Adrenal gland (tissue), 9 donors: ENCODE measurements at regions not wholly inside any gene's neighbourhood (a gene's known extent, or its start where the extent isn't known, plus 50 kb on each side); places are given as distances from the start of the nearest gene placed in this dataset.

ENCODE experiments used
- DNase-seq, 7 donors: peaks; one replicate each; pipeline ENCODE4 v3.0.0-alpha.2; 2019 to 2020
- H3K27ac ChIP-seq, 5 donors: fragments of 200-600 bp; sonication (generic) in 4 of 5; 1 replicate in 3 of 5; 2 replicates in 2 of 5; pipeline versions ENCODE4 v1.5.1 to v1.8.0; 2016 to 2020; ENCODE audit warnings: mild to moderate bottlenecking in 1 of 5
- H3K27me3 ChIP-seq: fragments of 200-600 bp; 2 replicates; pipeline ENCODE4 v1.8.0; 2021
- H3K36me3 ChIP-seq, 2 donors: fragments of 200-600 bp; replicated peaks in 1 of 2; 1 replicate in 1 of 2; 2 replicates in 1 of 2; pipeline versions ENCODE4 v1.5.1 to v1.8.0; 2018 to 2022
- H3K4me1 ChIP-seq, 2 donors: fragments of 200-600 bp; replicated peaks in 1 of 2; 1 replicate in 1 of 2; 2 replicates in 1 of 2; pipeline versions ENCODE4 v1.5.1 to v1.8.0; 2018 to 2021
- H3K4me3 ChIP-seq, 4 donors: fragments of 200-600 bp; sonication (generic) in 3 of 4; one replicate each; pipeline ENCODE4 v1.5.1; 2016 to 2018
- H3K9me3 ChIP-seq, 3 donors: fragments of 200-600 bp; sonication (generic) in 1 of 3; replicated peaks in 1 of 3; 1 replicate in 2 of 3; 2 replicates in 1 of 3; pipeline versions ENCODE4 v1.5.1 to v1.8.0; 2016 to 2021
- POLR2A ChIP-seq, 2 donors: fragments of 450-650 bp; IDR thresholded peaks; one replicate each; pipeline ENCODE4 v1.6.1; 2017; ENCODE audit warnings: antibody characterized with exemption in 2 of 2, mild to moderate bottlenecking in 2 of 2, moderate library complexity in 1 of 2
- WGBS, 4 donors: extraction: QIAGEN DNeasy Blood & Tissue Kit in 2 of 4; methylation state at CpG; one replicate each; pipeline versions ENCODE4 v1.1.5 to v1.1.7; 2013 to 2017; 5-methylcytosine and 5-hydroxymethylcytosine counted together
- intact Hi-C, 2 donors: fragments of 100-400 bp; cut with DNase I; formaldehyde crosslinking; loops; one replicate each; pipeline versions ENCODE4 v1.14.1 to v1.15.0; 2022 to 2023
- TF ChIP-seq, protein P1 (sequence below), 6 experiments: fragments of 450-650 bp in 4 of 6; fragments of 200-600 bp in 2 of 6; sonication (generic) in 1 of 6; IDR thresholded peaks; 1 replicate in 5 of 6; 2 replicates in 1 of 6; pipeline versions ENCODE4 v1.5.1 to v1.8.0; 2016 to 2021; ENCODE audit warnings: antibody characterized with exemption in 6 of 6, mild to moderate bottlenecking in 2 of 6, moderate library complexity in 1 of 6
- donor health status: healthy with polysubstance abuse.
- donor health status: Bipolar disorder and iron deficiency.
- donor health status: DM: yes; HTN: yes; CAD: no.
- donor health status: DM: no; HTN: no; CAD: no.
- donor health status: DM: no; HTN: no; CAD: no.

DNA sequence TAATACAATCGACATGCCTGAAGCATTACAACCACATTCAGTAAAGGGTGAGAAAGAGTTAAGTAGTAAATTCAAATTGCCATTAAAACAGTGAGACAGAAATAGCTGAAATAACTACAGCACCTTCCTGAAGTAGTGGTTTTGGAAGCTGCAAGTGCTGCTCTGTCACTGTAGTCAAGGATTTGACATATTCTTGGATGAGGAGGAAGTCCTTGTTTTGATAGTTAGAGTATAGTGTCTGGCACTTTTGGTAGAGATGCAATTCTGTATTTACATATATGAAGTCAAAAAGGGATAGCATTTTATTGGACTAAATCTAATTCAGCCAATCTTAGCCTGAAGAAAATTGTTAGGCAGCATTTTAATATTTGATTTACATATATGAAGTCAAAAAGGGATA is 1559.6 kb downstream of the TECRL start:
- no peaks in the 10 kb centered on the region for H3K27me3 ChIP-seq
- no peak for DNase-seq
- no peaks in the 10 kb centered on the region for H3K36me3 ChIP-seq
- intact Hi-C loops, result no loop called here
- no peak overlapping the region for H3K4me3 ChIP-seq
- H3K4me1 ChIP-seq, result no peaks in the 10 kb centered on the region
- WGBS, 4 donors, result 30 to 55% (median 49%) methylated on average over 1 of the region's 1 CpG
- H3K9me3 ChIP-seq, result no peaks in the 10 kb centered on the region
- TF ChIP-seq, protein P1, sequence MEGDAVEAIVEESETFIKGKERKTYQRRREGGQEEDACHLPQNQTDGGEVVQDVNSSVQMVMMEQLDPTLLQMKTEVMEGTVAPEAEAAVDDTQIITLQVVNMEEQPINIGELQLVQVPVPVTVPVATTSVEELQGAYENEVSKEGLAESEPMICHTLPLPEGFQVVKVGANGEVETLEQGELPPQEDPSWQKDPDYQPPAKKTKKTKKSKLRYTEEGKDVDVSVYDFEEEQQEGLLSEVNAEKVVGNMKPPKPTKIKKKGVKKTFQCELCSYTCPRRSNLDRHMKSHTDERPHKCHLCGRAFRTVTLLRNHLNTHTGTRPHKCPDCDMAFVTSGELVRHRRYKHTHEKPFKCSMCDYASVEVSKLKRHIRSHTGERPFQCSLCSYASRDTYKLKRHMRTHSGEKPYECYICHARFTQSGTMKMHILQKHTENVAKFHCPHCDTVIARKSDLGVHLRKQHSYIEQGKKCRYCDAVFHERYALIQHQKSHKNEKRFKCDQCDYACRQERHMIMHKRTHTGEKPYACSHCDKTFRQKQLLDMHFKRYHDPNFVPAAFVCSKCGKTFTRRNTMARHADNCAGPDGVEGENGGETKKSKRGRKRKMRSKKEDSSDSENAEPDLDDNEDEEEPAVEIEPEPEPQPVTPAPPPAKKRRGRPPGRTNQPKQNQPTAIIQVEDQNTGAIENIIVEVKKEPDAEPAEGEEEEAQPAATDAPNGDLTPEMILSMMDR (IDR thresholded peaks at IDR 0.05), result no peak
- TF ChIP-seq POLR2A (IDR thresholded peaks at IDR 0.05), result no peak
- H3K27ac ChIP-seq, result no peak overlapping the region

DNA sequence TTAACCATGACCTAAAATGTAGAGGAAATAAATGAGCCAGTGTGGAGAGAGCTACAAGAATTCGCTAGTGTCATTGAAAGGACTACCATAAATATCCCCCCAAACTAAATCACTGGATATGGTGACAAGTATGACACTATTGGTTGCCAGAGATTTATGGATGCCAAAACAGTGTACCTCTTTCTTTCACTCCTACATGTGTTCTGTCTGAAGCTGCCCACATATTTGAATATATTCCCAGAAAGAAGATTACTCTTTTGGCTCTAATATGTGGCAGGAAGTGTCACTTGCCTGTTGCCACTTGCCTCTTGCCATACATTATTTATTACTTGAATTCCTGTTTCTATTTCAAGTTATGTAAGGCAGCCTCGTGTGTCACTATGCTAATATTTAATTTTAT is 1573.6 kb downstream of the TECRL start:
- no peaks in the 10 kb centered on the region for H3K36me3 ChIP-seq
- TF ChIP-seq POLR2A (IDR thresholded peaks at IDR 0.05), result no peak
- TF ChIP-seq, protein P1 (IDR thresholded peaks at IDR 0.05), result no peak
- no peak for DNase-seq
- no peak overlapping the region for H3K27ac ChIP-seq
- H3K27me3 ChIP-seq, result no peaks in the 10 kb centered on the region
- intact Hi-C loops, result no loop called here
- no peaks in the 10 kb centered on the region for H3K9me3 ChIP-seq
- H3K4me3 ChIP-seq, result no peak overlapping the region
- 14 to 35% (median 27%) methylated on average over 2 of the region's 2 CpGs for WGBS, 4 donors
- no peaks in the 10 kb centered on the region for H3K4me1 ChIP-seq

DNA sequence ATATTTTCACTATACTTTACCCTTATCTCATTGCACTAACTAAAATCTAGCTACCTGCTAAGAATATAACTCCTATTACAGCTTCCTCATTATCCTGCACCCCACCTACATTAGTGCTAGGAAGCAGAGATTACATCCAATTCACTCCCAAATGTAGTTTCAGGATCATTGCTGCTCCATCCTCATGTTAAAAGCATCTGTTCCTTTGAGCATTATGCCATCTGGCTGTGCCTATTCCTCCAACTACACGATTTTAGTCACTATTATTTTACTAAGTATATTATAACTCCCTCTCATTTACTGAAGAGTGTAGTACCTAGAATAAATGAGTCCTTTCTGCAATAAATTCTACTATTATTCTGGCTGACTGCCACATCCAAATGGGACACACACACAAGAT is 1586.9 kb downstream of the TECRL start:
- no peaks in the 10 kb centered on the region for H3K4me1 ChIP-seq
- no peak overlapping the region for H3K4me3 ChIP-seq
- DNase-seq, result no peak
- intact Hi-C loops, result no loop called here
- WGBS, 4 donors, result 42 to 56% (median 45%) methylated on average over 1 of the region's 1 CpG
- H3K27me3 ChIP-seq, result no peaks in the 10 kb centered on the region
- H3K9me3 ChIP-seq, result no peaks in the 10 kb centered on the region
- no peak for TF ChIP-seq POLR2A (IDR thresholded peaks at IDR 0.05)
- TF ChIP-seq, protein P1 (IDR thresholded peaks at IDR 0.05), result no peak
- H3K27ac ChIP-seq, result no peak overlapping the region
- no peaks in the 10 kb centered on the region for H3K36me3 ChIP-seq

DNA sequence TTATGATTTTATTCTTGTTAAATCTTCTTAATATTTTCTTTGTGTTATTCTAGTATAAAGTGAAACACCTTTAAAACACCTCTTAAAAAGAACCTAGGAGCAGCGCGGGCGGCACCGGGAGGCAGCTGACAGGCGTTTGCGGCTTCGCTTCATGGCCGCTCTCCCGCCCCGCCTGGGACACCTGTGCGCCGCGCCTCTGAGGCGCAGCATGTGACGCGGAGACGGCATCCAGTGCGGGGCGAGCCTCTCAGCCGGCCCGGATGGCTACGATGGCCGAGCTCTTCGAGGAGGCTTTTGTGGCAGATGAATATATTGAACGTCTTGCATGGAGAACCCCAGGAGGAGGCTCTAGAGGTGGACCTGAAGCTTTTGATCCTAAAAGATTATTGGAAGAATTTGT is 1592.7 kb downstream of the TECRL start:
- no peak for TF ChIP-seq POLR2A (IDR thresholded peaks at IDR 0.05)
- TF ChIP-seq, protein P1 (IDR thresholded peaks at IDR 0.05), result no peak
- intact Hi-C loops, result no loop called here
- DNase-seq, result no peak

More for the DNA sequence above, 1592.7 kb downstream of the TECRL start:
- H3K27me3 ChIP-seq, result no peaks in the 10 kb centered on the region
- H3K9me3 ChIP-seq, result no peaks in the 10 kb centered on the region
- WGBS, 4 donors, result 54 to 86% (median 65%) methylated on average over 25 of the region's 25 CpGs
- H3K4me1 ChIP-seq, result no peaks in the 10 kb centered on the region
- no peaks in the 10 kb centered on the region for H3K36me3 ChIP-seq
- H3K27ac ChIP-seq, result no peak overlapping the region
- H3K4me3 ChIP-seq, result no peak overlapping the region
